Urothelium cell line (cell line): ENCODE measurements at regions not wholly inside any gene's neighbourhood (a gene's known extent, or its start where the extent isn't known, plus 50 kb on each side); places are given as distances from the start of the nearest gene placed in this dataset.
"Not testable (repeated sequence)": the region's sequence is repeated elsewhere in the genome, so short reads cannot be mapped to it uniquely, and the experiment has no call there.

Experiments
- DNase-seq: peaks from one replicate; pipeline ENCODE4 v3.0.0; 2011; ENCODE audit warnings: low spot score, mixed read lengths
- FAIRE-seq: peaks from 2 replicates; lab custom pipeline; 2011; peaks lifted over from hg19 to GRCh38; lab: Jason Lieb, UNC

DNA sequence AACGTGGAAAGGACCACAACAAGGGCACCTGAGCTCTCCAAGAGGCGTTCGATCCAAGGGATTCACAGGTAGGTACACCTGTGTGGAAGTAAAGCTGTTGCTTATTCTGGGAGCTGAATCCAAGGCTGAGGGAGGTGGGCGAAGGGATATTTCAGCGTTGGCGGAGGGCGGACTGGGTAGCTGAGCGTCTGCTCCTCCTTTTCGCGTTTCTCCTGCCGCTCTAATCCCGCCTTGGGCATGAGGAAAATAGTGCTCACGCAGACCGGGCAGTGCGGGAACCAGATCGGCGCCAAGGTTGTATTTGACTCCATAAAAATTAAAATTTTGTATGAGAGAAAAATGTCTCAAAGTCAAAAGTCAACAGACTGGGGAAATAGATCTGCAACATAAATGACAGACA lies 3966.2 kb upstream of the OR11H1 start:
- not testable (repeated sequence) for DNase-seq, FAIRE-seq

DNA sequence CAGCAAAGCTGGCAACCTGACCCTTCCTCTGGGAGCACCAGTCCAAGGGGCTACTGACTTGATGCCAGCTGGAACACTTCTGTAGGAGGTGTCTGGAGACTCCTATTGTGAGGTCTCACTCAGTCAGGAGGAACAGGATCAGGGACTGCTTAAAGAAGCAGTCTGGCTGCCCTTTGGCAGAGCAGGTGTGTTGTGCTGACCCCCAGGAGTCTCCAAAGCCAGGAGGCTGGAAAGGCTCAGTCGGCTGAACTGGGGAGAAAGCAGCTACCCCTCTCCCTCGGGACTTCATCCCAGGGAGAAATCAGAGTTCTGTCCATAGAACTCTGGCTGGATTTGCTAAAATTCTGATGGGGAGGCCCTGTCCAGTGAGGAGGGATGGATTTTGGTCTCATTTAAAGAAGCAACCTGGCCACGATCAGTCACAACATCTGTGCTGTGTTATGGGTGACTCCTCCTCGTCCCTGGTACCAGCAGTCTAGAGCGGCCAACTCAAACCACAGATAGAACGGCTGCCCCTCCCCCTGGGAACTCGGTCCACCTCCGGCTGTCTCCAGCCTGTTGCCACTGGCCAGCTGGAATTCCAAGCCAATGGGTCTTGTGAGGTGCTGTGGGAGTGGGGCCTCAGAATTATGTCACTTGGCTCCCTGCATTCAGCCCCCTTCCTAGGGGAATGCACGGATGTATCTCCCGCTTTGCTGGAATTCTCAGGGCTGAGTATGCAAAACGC lies 3959.0 kb upstream of the OR11H1 start:
- FAIRE-seq, DNase-seq: not testable (repeated sequence)

DNA sequence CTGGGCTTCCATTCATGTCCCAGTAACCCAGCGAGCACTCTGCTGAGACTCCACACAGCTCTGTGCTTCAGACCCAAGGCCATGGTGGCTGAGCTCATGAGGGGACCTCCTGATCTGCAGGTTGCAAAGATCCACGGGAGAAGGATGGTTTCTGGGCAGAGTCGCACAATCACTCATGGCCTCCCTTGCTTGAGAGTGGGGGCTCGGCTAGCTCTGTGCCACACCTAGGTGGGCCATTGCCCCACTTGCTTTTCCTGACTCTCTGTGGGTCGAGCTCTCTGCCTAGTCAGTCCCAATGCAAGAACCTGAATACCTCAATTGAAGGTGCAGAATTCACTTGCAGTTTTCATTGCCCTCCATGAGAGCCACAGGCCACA lies 3958.4 kb upstream of the OR11H1 start:
- DNase-seq, FAIRE-seq: not testable (repeated sequence)

DNA sequence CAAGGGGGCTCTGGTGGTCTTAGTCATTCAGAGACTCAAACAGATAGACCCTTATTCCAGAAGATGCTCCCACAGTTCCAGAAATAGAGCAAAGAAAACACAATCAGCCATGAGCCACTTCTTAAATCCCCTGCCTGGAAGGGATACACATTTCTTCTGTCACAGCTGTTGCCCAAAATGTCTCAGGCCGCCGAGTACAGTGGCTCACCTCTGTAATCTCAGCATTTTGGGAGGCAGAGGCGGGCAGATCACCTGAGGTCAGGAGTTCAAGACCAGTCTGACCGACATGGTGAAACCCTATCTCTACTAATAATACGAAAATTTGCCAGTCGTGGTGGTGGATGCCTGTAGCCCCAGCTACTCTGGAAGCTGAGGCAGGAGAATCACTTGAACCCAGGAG lies 3954.8 kb upstream of the OR11H1 start:
- not testable (repeated sequence) for FAIRE-seq, DNase-seq

DNA sequence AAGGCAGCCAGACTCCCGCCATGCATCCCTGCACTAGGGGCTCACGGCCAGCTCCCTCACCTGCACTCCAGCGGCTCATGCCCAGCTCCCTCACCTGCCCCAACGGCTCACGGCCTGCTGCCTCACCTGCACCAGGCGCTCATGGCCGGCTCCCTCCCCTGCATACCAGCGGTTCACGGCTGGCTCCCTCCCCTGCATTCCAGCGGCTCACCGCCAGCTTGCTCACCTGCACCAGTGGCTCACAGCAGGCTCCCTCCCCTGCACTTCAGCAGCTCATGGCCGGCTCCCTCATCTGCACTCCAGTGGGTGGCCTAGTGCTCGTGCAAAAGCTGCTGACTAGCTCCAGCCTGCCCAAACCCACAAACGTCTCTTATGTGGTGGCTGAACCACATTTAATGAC lies 3953.8 kb upstream of the OR11H1 start:
- DNase-seq, result peak; percentile 65
- FAIRE-seq, result not testable (repeated sequence)

DNA sequence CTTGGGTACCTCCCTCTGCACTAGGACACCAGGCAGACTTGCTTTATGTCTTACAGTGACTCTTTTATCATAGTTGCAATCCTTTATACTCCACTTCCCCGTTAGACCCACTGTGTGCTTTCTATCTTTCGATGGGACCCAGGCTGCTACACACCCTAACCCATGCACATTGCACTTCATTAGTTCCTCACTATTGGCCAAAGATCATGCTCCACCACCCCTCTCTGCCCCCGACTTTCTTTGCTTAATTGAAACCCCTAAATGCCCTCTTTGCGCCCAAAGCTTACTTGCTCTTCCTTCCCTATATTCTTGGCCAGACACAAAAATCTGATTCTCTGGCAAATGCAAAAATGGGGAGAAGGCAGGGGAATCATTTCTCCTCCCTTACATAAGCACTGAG lies 3953.3 kb upstream of the OR11H1 start:
- not testable (repeated sequence) for FAIRE-seq, DNase-seq

DNA sequence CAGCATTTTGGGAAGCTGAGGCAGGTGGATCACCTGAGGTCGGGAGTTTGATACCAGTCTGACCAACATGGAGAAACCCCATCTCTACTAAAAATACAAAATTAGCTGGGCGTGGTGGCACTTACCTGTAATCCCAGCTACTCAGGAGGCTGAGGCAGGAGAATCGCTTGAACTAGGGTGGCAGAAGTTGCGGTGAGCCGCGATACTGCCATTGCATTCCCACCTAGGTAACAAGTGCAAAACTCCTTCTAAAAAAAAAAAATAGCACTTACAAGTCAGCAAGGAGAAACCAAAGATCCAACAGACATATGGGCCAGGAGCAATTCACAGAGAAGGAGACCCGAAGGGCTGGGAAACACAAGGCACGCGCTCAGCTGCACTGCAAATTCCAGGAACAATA lies 3951.3 kb upstream of the OR11H1 start:
- not testable (repeated sequence) for DNase-seq, FAIRE-seq

DNA sequence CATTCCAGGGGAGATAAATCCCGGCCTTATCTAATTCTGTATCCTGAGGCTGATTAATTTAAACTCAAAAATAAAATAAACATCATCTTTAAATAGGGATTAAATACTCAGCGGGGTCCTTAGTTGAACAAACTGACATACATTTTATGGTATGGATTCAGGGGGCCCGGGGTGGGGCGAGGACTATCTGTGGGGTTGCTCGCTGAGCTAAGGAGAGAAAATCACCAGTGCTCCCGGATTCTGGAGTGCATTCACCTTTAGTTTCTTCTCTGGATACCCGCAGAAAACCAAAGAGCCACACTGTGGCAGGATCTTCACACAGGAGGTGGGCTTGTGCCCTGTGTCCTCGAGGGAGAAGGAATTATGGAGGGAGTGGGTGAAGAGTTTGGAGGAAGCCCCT lies 3949.9 kb upstream of the OR11H1 start:
- DNase-seq, FAIRE-seq: not testable (repeated sequence)

DNA sequence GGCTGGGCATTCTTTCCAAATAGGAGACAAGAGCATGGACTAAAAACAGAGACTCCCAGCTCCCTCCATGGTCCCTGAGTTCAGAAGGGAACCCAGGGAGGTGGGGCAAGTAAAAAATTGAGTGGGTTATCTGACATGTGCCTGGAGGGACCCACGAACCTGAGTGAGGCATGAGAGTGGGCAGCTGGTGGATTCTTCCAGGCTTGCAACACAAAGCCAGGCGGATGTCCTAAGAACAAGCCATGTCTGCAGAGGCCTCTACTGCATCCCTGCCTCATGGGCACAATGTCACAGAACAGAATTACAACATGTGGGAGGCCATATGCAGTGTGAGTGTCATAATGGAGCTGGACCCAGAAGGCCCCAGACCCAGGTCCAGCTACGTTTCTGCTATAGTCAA lies 3949.4 kb upstream of the OR11H1 start:
- not testable (repeated sequence) for DNase-seq, FAIRE-seq

DNA sequence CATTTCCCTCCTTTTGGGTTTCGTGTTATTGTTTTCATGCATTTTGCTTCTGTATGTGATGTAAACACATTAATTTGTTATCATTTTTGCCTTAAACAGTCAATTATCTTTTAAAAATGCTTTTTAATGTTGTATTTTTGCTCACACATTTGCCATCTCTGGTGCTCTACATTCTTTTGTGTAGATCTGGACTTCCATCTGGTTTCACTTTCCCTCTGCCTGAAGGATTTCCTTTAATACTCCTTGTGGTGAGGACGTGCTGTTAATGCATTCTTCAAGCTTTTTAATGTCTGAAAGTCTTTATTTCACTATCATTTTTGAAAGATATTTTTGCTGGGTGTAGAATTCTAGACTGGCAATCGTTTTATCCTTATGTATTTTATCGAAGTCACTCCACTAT lies 3945.9 kb upstream of the OR11H1 start:
- not testable (repeated sequence) for DNase-seq, FAIRE-seq

DNA sequence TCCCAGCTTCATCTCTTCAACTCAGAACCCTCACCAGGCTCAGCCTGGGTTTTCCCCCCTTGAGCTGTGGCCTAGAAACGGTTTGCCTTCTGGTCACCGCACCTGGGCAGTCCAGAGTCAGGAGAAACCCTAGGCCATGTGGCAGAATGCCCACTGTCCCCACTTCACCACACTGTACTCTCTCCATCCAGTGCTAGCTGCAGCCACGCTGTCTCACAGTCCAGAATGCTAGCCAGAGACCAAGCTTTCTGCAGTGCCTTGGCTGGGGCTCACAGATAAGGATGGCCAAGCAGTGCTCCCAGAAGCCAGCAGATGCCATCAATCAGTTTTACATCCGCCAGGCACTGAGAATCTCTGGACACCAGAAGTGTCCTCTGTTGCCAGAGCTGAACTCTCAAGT lies 3943.8 kb upstream of the OR11H1 start:
- not testable (repeated sequence) for DNase-seq, FAIRE-seq

DNA sequence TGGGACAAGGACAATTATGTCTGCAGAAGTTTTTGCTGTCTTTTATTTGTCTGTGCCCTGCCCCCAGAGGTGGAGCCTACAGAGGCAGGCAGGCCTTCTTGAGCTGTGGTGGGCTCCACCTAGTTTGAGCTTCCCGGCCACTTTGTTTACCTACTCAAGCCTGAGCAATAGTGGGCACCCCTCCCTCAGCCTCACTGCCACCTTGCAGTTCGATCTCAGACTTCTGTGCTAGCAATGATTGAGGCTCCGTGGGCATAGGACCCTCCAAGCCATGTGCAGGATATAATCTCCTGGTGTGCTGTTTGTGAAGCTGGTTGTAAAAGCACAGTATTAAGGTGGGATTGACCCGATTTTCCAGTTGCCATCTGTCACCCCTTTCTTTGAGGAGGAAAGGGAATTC lies 3933.4 kb upstream of the OR11H1 start:
- not testable (repeated sequence) for FAIRE-seq, DNase-seq

DNA sequence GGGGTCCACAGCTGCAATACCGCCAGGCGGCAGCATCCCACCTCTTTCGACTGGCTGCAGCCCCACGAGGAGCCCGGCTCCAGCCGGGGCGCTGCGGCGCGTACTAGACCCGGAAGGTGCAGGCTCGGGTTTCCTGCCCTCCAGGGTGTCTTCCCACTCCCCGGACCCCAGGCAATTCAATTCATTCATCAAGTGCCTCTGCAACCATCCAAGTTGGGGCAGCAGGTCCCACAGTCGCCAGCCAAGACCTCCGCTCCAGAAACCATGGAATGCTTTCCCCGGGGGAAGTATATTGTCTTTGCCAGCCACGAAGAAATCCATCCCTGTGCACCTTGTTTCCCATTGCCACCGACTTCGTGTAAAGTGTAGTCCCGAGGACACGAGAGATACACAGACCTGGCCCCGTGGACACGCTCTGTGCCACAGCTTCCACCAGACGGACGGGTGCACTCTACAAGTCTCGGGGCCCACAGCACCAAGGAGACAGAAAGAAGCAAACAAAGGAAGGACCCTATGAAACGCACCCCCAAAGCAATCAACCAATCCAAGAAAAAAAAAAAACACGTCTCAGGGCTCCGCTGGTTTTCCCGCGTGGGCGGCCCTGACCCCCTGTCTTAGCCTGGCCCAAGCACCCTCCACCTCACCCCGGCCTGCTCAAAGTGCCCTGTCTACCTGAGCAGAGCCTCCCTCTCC lies 3930.2 kb upstream of the OR11H1 start:
- DNase-seq, result peak; percentile 20
- FAIRE-seq, result not testable (repeated sequence)

DNA sequence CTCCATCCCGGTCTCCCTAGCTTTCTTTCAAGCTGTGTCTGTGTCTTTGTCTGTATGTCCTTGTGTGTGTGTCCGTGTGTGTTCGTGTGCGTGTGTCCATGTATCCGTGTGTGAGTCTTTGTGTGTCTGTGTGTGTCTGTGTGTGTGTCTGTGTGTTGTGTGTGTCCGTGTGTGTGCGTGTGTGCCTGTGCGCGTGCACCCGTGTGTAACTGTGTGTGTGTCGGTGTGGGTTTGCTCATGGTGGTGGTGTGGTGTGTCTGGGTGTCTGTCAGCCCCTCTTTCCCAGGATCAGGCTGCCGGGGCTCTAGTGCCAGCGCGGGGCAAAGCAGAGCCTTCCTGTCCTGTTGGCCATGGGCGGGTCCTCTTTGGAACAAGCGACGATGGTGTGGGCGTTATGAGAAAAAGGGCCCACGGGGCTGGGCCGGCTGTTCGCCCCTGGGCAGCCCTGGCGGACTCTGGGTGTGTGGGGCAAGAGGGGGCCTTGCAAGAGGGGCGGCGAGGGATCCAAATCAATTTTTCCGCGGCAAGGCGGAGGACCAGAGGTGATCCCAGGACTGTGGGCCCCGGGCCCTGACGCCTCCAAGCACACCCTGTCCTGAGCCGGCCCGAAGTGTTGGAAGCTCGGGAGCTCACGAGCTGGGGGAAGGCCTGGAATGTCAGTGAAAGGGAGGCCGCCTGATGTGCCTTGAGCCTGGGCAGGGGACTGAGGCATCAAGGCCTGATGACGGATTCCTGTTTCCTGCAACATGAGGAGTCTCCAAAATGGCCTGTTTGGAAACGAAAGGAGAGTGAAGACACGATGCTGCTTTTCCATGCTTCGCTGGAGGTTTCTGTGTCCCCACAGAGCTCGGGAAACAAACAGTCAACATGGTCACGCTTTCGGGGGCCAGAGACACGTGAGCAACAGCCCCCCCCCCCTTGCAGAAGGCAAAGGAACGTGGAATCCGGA lies 3929.2 kb upstream of the OR11H1 start:
- FAIRE-seq, result no peak
- DNase-seq, result no peak

DNA sequence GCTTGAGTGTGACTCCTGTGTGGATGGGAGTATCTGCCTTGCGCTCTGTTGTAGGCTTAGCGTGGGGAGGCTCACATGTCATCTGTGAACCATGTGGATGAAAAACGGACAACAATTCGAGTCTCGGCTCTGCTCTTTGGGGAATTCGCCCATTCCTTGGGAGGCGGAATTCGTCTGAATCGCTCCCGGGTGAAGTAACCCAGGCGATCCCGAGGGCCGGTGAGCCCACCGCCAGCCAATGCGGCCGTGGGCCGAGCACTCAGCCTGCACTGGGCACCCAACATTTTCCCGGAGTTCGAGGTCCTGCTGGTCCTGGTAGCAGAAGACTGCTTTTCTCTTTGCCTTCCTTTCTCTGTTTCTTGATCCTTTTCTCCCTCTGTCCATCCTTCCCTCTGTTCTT lies 3928.5 kb upstream of the OR11H1 start:
- DNase-seq, FAIRE-seq: not testable (repeated sequence)

DNA sequence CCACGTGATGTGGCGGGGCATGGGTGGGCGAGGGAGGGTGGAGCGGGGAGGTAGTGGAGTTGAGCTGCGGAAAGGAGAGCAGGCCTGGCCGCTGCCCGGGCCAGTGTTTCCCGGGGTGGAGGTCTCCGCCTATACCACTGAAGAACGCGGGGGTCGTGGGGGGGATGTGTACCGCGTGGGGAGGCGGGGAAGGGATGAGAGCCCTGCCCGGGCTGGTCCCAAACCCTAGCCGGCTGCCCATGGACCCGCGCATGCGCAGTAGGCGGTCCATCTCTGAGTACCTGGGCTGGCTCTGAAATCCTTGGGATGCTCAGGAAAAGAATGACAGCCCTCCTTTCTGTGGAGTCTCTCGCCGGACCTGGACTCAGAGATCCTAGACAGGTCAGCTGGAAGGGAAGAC lies 3927.8 kb upstream of the OR11H1 start:
- not testable (repeated sequence) for DNase-seq, FAIRE-seq

DNA sequence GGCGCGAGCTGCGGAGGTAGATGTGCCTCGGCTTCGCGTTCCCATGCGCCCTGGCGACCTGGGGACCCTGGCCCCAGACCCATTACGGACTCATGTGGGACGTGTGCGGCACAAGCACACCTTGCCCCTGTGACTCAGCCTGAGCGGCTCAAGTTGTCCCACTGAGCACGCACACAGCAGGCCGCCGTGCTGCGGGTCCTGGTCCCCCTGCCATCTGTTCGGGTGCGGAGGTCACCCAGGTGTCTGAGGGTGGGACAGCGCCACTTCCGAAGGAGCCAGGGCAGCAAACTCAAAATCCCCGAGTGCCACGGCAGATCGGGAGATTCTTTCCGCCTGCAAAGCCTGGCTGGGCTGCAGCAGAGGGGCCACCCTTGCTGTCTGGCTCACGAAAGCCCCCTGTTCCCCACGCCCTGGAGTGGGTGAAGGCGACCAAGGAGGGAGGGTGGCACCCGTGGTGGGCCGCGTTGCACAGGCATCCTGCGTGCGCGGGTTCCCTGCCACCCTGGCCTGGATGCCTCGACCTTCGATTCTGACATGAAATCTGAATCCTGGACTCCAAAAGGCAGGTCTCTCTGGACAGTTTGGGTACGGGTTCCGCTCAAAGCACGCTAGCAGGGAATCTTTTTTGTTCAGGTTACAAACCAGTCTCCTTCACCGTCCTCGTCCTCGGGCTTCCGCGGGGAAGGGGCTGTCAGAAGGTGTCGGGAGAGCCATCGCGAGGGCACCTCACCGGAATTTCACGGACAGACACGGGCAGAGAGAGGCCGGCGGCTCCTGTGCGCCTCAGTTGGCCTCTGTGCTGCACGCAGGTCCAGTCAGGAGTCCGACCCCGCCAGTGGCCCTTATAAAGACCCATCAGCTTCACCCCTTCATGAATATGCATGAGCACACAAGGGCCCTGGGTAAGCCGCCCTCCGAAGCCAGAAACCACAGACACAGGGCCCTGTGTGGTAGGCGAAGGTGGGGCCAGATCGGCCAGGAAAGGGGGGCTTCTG lies 3926.8 kb upstream of the OR11H1 start:
- not testable (repeated sequence) for DNase-seq, FAIRE-seq

DNA sequence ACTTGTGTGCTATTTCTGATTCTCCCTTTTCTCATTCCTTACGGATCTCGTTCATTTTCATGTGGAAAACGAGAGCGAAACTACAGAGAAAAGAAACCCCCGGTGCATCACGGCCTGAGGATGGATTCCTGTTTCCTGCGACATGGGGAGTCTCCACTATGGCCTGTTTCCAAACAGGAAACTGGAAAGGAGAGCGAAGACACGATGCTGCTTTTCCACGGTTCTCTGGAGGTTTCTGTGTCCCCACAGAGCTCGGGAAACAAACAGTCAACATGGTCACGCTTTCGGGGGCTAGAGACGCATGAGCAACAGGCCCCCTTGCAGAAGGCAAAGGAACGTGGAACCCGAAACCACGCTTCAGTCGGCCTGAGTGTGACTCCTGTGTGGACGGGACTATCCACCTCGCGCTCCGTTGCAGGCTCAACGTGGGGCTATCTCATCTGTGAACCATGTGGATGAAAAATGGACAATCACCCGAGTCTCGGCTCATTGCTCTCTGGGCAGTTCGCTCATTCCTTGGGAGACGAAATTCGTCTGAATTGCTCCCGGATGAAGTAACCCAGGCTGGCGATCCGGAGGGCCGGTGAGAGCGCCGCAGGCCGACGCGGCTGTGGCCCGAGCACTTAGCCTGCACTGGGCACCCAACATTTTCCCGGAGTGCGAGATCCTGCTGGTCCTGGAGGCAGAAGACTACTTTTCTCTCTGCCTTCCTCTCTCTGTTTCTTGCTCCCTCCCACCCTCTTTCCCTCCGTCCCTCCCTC lies 3923.2 kb upstream of the OR11H1 start:
- FAIRE-seq, DNase-seq: not testable (repeated sequence)

DNA sequence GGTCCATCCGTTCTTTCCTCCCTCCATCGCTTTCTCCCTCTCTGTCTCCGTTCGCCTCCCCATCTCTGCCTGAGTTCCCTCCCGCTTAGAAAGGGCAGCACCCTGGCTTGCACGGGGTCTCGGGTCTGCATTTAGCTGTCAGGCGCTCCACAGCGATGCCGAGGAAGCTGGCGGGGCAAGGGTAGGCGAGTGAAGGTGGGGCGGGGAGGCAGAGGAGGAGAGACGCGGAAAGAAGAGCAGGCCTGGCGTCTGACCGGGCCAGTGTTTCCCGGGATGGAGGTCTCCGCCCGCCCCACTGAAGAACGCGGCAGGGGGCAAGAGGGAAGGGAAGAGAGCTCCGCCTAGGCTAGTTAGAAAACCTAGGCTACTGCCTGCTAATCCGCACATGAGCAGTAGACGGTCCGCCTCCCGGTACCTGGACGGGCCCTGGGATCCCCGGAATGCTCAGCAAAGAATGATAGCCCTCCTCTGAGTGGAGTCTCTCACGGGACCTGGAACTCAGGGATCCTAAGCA lies 3922.5 kb upstream of the OR11H1 start:
- FAIRE-seq, result no peak
- DNase-seq, result no peak
